ENCODE measurements at regions not wholly inside any gene's neighbourhood (a gene's known extent, or its start where the extent isn't known, plus 50 kb on each side); places are given as distances from the start of the nearest gene placed in this dataset.

DNA sequence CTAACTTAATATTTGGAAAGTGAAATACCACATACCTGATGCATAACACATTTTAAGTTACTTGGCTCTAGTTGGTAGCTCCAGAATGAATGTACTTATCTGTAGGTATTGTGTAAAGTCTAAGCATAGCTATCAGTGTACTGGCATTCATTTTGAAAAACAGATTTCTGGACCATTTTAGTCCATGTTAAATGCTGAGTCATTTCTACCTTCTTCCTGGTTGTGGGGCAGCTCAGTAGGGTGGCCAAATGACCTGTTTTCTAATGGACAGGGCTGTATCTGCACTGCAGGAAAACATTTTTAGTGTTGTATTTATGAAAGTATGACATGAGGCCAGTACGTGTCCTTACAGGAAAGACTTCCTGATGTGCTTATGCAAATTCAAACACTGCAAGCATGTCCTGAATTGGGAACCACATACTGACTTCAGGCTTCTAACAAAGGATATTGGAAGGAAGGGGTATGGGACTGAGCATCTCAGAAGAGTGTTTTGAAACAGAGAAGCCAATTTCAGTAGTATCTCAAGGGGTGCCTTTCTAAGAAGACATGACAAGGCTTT is 300.3 kb upstream of the B3GALT2 start:
- TF ChIP-seq, protein P1, sequence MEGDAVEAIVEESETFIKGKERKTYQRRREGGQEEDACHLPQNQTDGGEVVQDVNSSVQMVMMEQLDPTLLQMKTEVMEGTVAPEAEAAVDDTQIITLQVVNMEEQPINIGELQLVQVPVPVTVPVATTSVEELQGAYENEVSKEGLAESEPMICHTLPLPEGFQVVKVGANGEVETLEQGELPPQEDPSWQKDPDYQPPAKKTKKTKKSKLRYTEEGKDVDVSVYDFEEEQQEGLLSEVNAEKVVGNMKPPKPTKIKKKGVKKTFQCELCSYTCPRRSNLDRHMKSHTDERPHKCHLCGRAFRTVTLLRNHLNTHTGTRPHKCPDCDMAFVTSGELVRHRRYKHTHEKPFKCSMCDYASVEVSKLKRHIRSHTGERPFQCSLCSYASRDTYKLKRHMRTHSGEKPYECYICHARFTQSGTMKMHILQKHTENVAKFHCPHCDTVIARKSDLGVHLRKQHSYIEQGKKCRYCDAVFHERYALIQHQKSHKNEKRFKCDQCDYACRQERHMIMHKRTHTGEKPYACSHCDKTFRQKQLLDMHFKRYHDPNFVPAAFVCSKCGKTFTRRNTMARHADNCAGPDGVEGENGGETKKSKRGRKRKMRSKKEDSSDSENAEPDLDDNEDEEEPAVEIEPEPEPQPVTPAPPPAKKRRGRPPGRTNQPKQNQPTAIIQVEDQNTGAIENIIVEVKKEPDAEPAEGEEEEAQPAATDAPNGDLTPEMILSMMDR (IDR thresholded peaks at IDR 0.05; ENCODE audit: low read length) = no peak
- no peak for TF ChIP-seq EZH2 (IDR thresholded peaks at IDR 0.05; ENCODE audit: borderline replicate concordance, low read length)
